Upper lobe of left lung (tissue), 4 donors: ENCODE measurements at regions not wholly inside any gene's neighbourhood (a gene's known extent, or its start where the extent isn't known, plus 50 kb on each side); places are given as distances from the start of the nearest gene placed in this dataset.

Source experiments
- CTCF ChIP-seq, 6 experiments: fragments of 450-650 bp in 4 of 6; fragments of 200-600 bp in 2 of 6; sonication (generic) in 2 of 6; IDR thresholded peaks; one replicate each; pipeline ENCODE4 v1.5.1; 2016 to 2019; ENCODE audit warnings: antibody characterized with exemption in 6 of 6
- POLR2A ChIP-seq, 4 donors: fragments of 450-650 bp; IDR thresholded peaks; one replicate each; pipeline ENCODE4 v1.5.1; 2016 to 2017; ENCODE audit warnings: antibody characterized with exemption in 4 of 4, mild to moderate bottlenecking in 2 of 4

GRCh38 chr22:25331050-25331449, 111.6 kb downstream of the CRYBB2 start:
- TF ChIP-seq CTCF (IDR thresholded peaks at IDR 0.05) = no peak
- no peak for TF ChIP-seq POLR2A (IDR thresholded peaks at IDR 0.05)
